ENCODE measurements at regions not wholly inside any gene's neighbourhood (a gene's known extent, or its start where the extent isn't known, plus 50 kb on each side); places are given as distances from the start of the nearest gene placed in this dataset.

GRCh38 chr16:85991856-85992255 lies 92.9 kb downstream of the IRF8 start:
- Mint-ChIP-seq H3K9me3 (no peaks in the 10 kb centered on the region), H3K36me3 (ENCODE audit: low read depth) (no peaks in the 10 kb centered on the region), H3K4me3 (no peak overlapping the region), H3K27ac (no peak overlapping the region), H3K4me1 (peaks cover 5% of the 10 kb centered on the region), H3K27me3 (ENCODE audit: insufficient read depth) (peaks cover 3% of the 10 kb centered on the region)
- DNase-seq, result no peak
- WGBS, 2 experiments (ENCODE audit: insufficient coverage in 1 of 2, insufficient read length in 1 of 2), result 84 to 85% methylated on average over 5 of the region's 5 CpGs
- H3K27me3 ChIP-seq (ENCODE audit: control insufficient read depth, insufficient read depth, low read length, poor library complexity, severe bottlenecking), result no peaks in the 10 kb centered on the region
- H3K9ac ChIP-seq (ENCODE audit: extremely low read depth, low read length, poor library complexity, severe bottlenecking), result no peak overlapping the region
- TF ChIP-seq, protein P1, sequence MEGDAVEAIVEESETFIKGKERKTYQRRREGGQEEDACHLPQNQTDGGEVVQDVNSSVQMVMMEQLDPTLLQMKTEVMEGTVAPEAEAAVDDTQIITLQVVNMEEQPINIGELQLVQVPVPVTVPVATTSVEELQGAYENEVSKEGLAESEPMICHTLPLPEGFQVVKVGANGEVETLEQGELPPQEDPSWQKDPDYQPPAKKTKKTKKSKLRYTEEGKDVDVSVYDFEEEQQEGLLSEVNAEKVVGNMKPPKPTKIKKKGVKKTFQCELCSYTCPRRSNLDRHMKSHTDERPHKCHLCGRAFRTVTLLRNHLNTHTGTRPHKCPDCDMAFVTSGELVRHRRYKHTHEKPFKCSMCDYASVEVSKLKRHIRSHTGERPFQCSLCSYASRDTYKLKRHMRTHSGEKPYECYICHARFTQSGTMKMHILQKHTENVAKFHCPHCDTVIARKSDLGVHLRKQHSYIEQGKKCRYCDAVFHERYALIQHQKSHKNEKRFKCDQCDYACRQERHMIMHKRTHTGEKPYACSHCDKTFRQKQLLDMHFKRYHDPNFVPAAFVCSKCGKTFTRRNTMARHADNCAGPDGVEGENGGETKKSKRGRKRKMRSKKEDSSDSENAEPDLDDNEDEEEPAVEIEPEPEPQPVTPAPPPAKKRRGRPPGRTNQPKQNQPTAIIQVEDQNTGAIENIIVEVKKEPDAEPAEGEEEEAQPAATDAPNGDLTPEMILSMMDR (conservative IDR thresholded peaks at IDR 0.05), result no peak
- no peak overlapping the region for H3K27ac ChIP-seq (ENCODE audit: low read depth, low read length)
- no peak overlapping the region for H3K4me3 ChIP-seq (ENCODE audit: low read length)
- H3K4me1 ChIP-seq (ENCODE audit: control insufficient read depth, insufficient read depth, low read length), result no peaks in the 10 kb centered on the region
- no peaks in the 10 kb centered on the region for H3K9me3 ChIP-seq (ENCODE audit: control insufficient read depth, low read length)
- H3K36me3 ChIP-seq (ENCODE audit: control insufficient read depth, insufficient read depth, low read length), result no peaks in the 10 kb centered on the region

DNA sequence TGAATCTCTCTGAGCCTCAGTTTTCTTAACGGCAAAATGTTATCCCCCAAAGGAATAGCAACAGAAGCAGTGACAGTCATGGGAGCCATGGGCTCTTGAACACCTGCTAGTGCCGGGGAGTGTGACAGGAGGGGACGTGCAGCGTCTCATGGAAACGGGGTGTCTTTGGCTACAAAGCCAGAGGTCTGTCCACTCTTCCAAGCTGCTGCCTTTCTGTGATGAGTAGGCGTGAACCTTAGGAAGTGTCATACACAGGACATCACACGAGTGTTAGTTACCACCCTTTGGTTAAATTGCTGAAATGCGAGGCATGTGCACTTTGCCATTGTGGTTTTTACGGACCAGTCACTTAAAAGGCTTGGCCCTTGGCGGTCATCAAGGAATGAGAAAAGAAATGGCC lies 93.4 kb downstream of the IRF8 start:
- H3K27me3 Mint-ChIP-seq (ENCODE audit: insufficient read depth), result peaks cover 3% of the 10 kb centered on the region

DNA sequence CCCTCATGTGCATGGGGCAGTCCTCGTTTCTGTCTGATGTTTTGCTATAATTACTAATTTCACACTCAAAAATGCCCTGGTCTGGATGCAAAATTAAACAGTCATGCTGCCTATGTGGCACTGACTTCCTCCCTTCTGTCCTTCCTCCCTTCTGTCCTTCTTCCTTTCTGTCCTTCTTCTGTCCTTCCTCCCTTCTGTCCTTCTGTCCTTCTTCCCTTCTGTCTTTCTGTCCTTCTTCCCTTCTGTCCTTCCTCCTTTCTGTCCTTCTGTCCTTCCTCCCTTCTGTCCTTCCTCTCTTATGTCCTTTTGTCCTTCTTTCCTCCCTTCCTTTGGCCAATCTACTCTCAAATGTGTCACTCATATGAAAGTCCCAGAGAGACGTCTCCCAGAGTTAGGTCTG lies 93.8 kb downstream of the IRF8 start:
- Histone ChIP-seq H3K9me3 (ENCODE audit: control insufficient read depth, low read length) (no peaks in the 10 kb centered on the region), H3K27me3 (ENCODE audit: control insufficient read depth, insufficient read depth, low read length, poor library complexity, severe bottlenecking) (no peaks in the 10 kb centered on the region), H3K36me3 (ENCODE audit: control insufficient read depth, insufficient read depth, low read length) (no peaks in the 10 kb centered on the region), H3K4me3 (ENCODE audit: low read length) (no peak overlapping the region), H3K27ac (ENCODE audit: low read depth, low read length) (no peak overlapping the region), H3K4me1 (ENCODE audit: control insufficient read depth, insufficient read depth, low read length) (no peaks in the 10 kb centered on the region), H3K9ac (ENCODE audit: extremely low read depth, low read length, poor library complexity, severe bottlenecking) (no peak overlapping the region)
- H3K27ac Mint-ChIP-seq, result no peak overlapping the region
- no peaks in the 10 kb centered on the region for H3K36me3 Mint-ChIP-seq (ENCODE audit: low read depth)
- no peaks in the 10 kb centered on the region for H3K9me3 Mint-ChIP-seq
- H3K4me3 Mint-ChIP-seq, result no peak overlapping the region
- peaks cover 5% of the 10 kb centered on the region for H3K4me1 Mint-ChIP-seq
- WGBS, 2 experiments (ENCODE audit: insufficient coverage in 1 of 2, insufficient read length in 1 of 2), result 91 to 94% methylated on average over 1 to 2 of the region's 2 CpGs
- TF ChIP-seq, protein P1 (conservative IDR thresholded peaks at IDR 0.05), result no peak
- H3K27me3 Mint-ChIP-seq (ENCODE audit: insufficient read depth), result peaks cover 3% of the 10 kb centered on the region
- no peak for DNase-seq

More for the DNA sequence above, 93.4 kb downstream of the IRF8 start:
- Mint-ChIP-seq H3K36me3 (ENCODE audit: low read depth) (no peaks in the 10 kb centered on the region), H3K9me3 (no peaks in the 10 kb centered on the region), H3K4me1 (peaks cover 5% of the 10 kb centered on the region), H3K4me3 (no peak overlapping the region), H3K27ac (no peak overlapping the region)
- Histone ChIP-seq H3K4me1 (ENCODE audit: control insufficient read depth, insufficient read depth, low read length) (no peaks in the 10 kb centered on the region), H3K27ac (ENCODE audit: low read depth, low read length) (no peak overlapping the region), H3K9ac (ENCODE audit: extremely low read depth, low read length, poor library complexity, severe bottlenecking) (no peak overlapping the region), H3K4me3 (ENCODE audit: low read length) (no peak overlapping the region), H3K9me3 (ENCODE audit: control insufficient read depth, low read length) (no peaks in the 10 kb centered on the region), H3K27me3 (ENCODE audit: control insufficient read depth, insufficient read depth, low read length, poor library complexity, severe bottlenecking) (no peaks in the 10 kb centered on the region), H3K36me3 (ENCODE audit: control insufficient read depth, insufficient read depth, low read length) (no peaks in the 10 kb centered on the region)
- DNase-seq, result no peak
- 80 to 84% methylated on average over 9 to 10 of the region's 10 CpGs for WGBS, 2 experiments (ENCODE audit: insufficient coverage in 1 of 2, insufficient read length in 1 of 2)
- TF ChIP-seq, protein P1 (conservative IDR thresholded peaks at IDR 0.05), result no peak

Measured in endodermal cell (in vitro differentiated cells).